ENCODE measurements at regions not wholly inside any gene's neighbourhood (a gene's known extent, or its start where the extent isn't known, plus 50 kb on each side); places are given as distances from the start of the nearest gene placed in this dataset.
"Not testable (repeated sequence)": the region's sequence is repeated elsewhere in the genome, so short reads cannot be mapped to it uniquely, and the experiment has no call there.

- not testable (repeated sequence) for TF ChIP-seq POLR2A, CTCF (IDR thresholded peaks at IDR 0.05)
These were observed 134.7 kb downstream of the ARHGAP11B start for GRCh38 chr15:30760633-30761032.

Data from lower leg skin (tissue), 3 donors.